ENCODE measurements at regions not wholly inside any gene's neighbourhood (a gene's known extent, or its start where the extent isn't known, plus 50 kb on each side); places are given as distances from the start of the nearest gene placed in this dataset.
"Not testable (repeated sequence)": the region's sequence is repeated elsewhere in the genome, so short reads cannot be mapped to it uniquely, and the experiment has no call there.

DNA sequence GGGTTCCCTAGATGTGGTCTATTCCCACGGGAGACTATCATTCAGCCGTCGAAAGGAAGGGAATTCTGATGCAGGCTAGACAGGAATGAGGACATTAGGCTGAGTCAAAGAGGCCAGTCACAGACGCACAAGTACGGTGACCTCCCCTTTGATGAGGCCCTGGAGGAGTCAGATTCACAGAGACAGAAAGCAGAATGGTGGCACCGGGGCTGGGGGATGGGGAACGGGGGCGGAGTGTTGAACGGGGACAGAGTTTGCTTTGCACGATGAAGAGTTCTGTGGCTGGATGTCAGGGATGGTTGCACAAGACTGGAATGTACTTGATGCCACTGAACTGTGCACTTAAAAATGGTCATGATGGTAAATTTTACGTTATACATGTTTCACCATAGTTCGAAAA is 3983.1 kb upstream of the TPTE start:
- intact Hi-C loops (cut with DNase I; ENCODE audit: low total_unique reads); H3K4me3 ChIP-seq; H3K27me3 ChIP-seq; in situ Hi-C loops (cut with MboI; ENCODE audit: low sequenced_read_pairs in 4 of 4); H3K27ac ChIP-seq; ATAC-seq; H3K36me3 ChIP-seq; H3K4me1 ChIP-seq; H3K9me3 ChIP-seq; DNase-seq: not testable (repeated sequence)

DNA sequence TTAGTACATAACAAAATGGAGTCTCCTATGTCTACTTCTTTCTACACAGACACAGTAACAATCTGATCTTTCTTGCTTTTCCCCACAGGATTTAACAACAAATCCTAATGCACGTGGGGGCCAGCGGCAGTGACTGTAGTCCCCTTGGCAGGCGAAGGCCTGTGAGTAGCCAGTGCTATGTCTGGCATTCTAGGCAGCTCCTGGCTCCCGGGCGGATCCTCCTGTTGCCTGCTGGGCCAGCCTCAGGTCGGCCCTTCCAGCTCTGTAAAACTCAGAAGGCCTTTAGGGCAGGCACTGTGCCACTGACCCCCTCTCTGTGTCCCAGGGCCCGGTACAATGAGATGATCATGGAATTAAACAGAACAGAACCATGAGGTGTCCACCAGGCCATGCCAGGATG is 3981.7 kb upstream of the TPTE start:
- H3K4me3 ChIP-seq; H3K27ac ChIP-seq; ATAC-seq; H3K27me3 ChIP-seq; intact Hi-C loops (cut with DNase I; ENCODE audit: low total_unique reads); DNase-seq; H3K9me3 ChIP-seq; H3K4me1 ChIP-seq; in situ Hi-C loops (cut with MboI; ENCODE audit: low sequenced_read_pairs in 4 of 4); H3K36me3 ChIP-seq: not testable (repeated sequence)

DNA sequence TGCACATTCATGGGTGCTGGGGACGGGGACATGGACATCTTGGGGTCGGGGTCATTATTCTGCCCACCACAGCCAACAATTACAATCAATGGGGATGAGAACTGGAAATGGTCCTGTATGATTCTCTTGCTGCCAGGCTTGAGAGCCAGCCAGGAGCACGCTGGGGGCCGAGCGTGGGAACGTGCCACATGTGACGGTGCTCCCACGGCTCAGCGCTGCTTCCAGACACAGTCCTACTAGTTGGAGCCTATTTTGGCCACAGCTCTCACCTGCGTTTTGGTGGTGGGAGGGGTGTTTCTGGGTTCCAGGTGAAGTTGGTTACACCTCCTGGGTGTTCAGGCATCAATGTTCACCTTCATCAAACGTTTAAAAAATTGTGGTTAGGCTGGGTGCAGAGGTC is 3980.3 kb upstream of the TPTE start:
- H3K9me3 ChIP-seq; H3K4me3 ChIP-seq; ATAC-seq; H3K36me3 ChIP-seq; DNase-seq; in situ Hi-C loops (cut with MboI; ENCODE audit: low sequenced_read_pairs in 4 of 4); H3K4me1 ChIP-seq; intact Hi-C loops (cut with DNase I; ENCODE audit: low total_unique reads); H3K27ac ChIP-seq; H3K27me3 ChIP-seq: not testable (repeated sequence)

DNA sequence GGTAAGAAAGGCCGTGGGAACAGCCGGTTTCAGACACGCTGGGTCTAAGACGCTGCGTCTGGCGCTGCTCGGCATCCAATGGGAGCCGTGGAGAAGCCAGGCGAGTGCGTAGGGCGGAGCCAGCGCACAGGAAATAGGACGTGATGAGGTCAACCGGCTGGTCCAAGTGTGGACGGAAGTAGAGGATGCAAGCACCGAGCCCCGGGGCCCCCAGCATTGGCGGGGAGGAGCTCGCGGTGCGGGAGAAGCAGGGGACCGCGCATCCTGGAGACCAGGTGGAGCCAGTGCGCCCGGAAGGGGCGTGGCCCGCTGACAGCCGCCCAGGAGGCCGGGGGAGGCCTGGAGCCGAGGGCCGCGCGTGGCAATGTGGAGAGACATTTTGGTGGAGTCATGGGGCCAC is 3976.1 kb upstream of the TPTE start:
- H3K4me3 ChIP-seq; in situ Hi-C loops (cut with MboI; ENCODE audit: low sequenced_read_pairs in 4 of 4); H3K27ac ChIP-seq; ATAC-seq; H3K9me3 ChIP-seq; DNase-seq; intact Hi-C loops (cut with DNase I; ENCODE audit: low total_unique reads); H3K4me1 ChIP-seq; H3K27me3 ChIP-seq; H3K36me3 ChIP-seq: not testable (repeated sequence)

DNA sequence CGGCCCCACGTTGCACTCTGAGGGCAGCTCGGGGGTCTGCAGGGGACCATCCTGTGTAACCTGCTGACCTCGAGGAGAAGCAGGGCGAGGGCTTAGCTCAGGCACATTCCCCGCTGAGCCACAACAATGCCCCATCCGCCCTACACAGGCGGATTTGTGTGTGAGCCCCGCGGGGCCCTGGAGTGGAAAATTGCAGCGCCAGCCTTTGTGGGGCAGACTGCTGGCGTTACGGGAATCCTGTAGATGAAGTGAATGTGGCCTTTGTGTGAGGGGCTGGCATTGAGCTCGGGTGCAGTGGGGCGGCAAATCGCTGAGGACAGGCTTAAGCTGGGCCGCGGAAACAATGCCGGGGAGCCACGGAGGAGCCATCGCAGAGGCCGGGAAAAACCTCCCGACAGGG is 3970.3 kb upstream of the TPTE start:
- H3K27ac ChIP-seq; ATAC-seq; H3K4me1 ChIP-seq; DNase-seq; H3K4me3 ChIP-seq; intact Hi-C loops (cut with DNase I; ENCODE audit: low total_unique reads); in situ Hi-C loops (cut with MboI; ENCODE audit: low sequenced_read_pairs in 4 of 4); H3K27me3 ChIP-seq; H3K36me3 ChIP-seq; H3K9me3 ChIP-seq: not testable (repeated sequence)

DNA sequence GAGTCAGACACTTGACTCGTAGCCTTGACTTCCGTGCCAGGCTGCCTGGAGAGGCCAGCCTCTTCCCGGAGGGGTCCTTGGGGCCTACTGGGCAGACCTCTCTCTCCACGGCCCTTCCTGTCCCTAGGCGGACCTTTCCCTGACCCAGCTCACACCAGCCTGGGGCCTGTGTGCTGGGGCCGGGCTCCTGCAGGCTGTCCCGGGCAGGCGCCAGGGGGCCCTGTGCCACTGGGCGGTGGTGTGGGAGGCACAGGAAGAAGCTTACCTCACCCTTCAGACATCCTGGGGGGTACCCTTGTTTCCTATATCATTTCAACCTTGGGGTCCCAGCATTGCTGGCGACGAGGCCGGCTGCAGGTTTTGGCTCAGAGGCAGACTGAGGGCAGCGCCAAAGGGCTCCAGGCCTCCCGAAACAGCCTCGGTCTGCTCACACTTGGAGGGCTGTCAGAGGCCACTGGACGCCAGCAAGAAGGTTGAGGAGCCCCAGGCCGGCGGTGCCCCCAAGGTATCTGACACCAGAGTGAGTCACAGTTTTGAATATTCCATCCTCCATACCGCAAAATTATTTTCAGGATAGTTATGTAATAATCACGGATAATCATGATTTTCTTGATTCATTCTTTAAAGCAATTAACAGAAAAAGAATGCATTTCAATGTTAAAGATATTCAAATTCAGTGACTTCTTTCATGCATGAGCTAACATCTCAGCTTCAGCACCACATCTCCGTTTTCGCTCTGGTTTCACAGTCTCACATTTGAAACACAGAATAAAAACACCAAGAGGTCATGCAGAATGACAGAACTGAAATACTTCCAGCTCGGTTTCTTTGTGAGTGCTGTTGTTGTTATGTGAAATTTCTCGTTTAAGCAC is 3967.6 kb upstream of the TPTE start:
- in situ Hi-C loops (cut with MboI; ENCODE audit: low sequenced_read_pairs in 4 of 4); H3K9me3 ChIP-seq; H3K36me3 ChIP-seq; H3K4me1 ChIP-seq; DNase-seq; H3K27ac ChIP-seq; ATAC-seq; H3K27me3 ChIP-seq; H3K4me3 ChIP-seq; intact Hi-C loops (cut with DNase I; ENCODE audit: low total_unique reads): not testable (repeated sequence)

DNA sequence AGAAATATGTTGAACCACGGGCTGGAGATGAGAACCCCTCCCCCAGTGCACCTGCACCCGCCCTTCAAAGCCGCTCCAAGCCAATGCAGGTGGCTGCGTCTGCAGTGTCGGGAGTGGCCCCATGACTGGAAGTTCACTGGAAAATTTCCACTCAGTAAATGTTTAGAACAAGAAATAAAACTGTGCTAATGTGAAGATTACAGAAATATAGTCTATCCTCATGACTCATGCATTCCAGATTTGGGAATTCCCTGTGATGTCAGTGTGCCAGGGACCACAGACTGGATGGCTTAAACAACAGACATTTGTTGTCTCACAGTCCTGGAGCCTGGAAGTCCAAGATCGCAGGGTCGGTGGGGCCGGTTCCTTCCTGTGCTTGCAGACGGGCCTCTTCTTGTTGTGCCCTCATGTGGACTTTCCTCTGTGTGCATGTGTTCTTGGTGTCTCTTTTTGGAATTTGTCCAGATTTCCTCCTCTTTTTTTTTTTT is 3967.0 kb upstream of the TPTE start:
- H3K27ac ChIP-seq; H3K27me3 ChIP-seq; DNase-seq; H3K4me3 ChIP-seq; intact Hi-C loops (cut with DNase I; ENCODE audit: low total_unique reads); in situ Hi-C loops (cut with MboI; ENCODE audit: low sequenced_read_pairs in 4 of 4); H3K36me3 ChIP-seq; H3K4me1 ChIP-seq; H3K9me3 ChIP-seq: not testable (repeated sequence)
- peak in 1 of 2 donors; percentile 33 for ATAC-seq

DNA sequence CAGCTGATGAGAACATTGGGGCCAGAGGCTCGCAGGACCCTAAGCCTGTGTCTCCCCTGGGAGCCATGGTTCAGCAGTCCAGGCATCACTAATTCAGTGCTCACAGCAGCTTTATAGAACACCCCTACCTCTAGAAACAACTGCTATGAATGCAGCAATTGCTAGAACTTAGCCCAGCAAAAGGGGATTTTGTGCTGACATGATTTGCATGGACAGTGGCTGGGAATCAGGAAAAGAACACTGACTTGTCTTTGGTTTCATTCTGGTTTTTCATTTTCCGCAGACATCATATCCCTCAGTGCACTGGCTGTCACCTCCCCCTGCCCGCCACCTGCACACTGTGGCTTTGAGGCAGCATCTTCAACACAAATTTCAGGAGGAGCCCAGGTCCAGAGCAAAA is 3964.9 kb upstream of the TPTE start:
- H3K9me3 ChIP-seq; H3K27ac ChIP-seq; in situ Hi-C loops (cut with MboI; ENCODE audit: low sequenced_read_pairs in 4 of 4); H3K27me3 ChIP-seq; DNase-seq; H3K36me3 ChIP-seq; H3K4me1 ChIP-seq; intact Hi-C loops (cut with DNase I; ENCODE audit: low total_unique reads); H3K4me3 ChIP-seq; ATAC-seq: not testable (repeated sequence)

DNA sequence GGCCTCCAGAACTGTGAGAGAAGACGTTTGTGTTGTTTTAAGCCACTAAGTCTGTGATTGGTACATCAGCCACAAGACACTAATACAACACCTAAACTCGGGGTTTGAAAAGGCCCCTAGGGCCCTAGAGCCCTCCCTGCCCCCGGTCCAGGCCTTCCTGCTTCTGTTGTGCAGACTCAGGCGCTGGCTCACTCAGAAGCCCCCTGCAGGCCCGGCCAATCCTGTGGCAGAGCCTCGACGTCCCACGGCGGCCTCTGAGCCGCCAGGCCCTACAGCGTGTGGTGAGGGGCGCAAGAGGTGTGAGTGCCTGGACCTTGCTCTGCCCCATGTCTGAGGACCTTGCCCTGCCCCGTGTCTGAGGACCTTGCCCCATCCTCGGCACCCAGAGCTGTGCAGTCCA is 3964.0 kb upstream of the TPTE start:
- DNase-seq; H3K9me3 ChIP-seq; H3K4me1 ChIP-seq; intact Hi-C loops (cut with DNase I; ENCODE audit: low total_unique reads); H3K36me3 ChIP-seq; ATAC-seq; in situ Hi-C loops (cut with MboI; ENCODE audit: low sequenced_read_pairs in 4 of 4); H3K27ac ChIP-seq; H3K27me3 ChIP-seq; H3K4me3 ChIP-seq: not testable (repeated sequence)

DNA sequence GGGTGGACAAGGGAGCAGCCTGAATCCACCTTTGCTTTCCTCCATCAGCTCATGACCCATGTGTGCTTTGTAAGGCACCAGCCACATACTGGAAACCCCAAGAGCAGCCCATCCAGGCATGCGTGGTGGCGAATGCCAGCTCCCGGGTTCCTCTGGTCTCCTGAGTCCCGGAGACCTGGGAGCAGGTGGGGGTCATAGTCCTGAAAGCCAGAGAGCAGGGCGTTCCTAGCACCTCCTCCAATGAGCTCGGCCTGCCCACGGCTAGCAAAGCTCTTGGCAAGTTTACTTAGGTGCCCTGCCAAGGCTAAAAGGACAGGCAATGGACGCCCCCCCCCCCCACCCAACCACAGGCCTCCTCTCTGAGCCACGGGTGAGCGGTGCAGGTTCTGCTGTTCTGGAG is 3960.2 kb upstream of the TPTE start:
- H3K4me3 ChIP-seq; in situ Hi-C loops (cut with MboI; ENCODE audit: low sequenced_read_pairs in 4 of 4); intact Hi-C loops (cut with DNase I; ENCODE audit: low total_unique reads); H3K27me3 ChIP-seq; H3K36me3 ChIP-seq; H3K4me1 ChIP-seq; DNase-seq; H3K9me3 ChIP-seq; H3K27ac ChIP-seq; ATAC-seq: not testable (repeated sequence)

DNA sequence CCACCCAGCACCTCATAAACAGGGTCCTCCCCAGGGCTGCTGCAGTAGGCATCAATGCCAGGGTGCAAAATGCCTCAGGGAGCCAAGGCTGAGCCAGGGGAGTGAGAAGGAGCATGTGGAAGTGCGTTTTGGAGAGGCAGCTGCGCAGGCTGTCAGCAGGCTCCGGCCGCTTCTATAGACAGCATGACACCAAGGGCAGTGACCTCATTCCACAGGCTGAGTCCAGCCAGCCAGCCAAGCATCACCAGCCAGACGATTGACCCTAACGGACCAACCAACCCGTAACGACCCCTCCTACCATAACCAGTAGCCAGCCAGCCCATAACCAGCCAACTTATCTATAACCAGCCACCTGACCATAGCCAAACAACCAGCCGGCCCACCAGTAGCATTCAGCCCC is 3959.8 kb upstream of the TPTE start:
- H3K27ac ChIP-seq; H3K27me3 ChIP-seq; H3K4me1 ChIP-seq; in situ Hi-C loops (cut with MboI; ENCODE audit: low sequenced_read_pairs in 4 of 4); DNase-seq; H3K9me3 ChIP-seq; ATAC-seq; H3K36me3 ChIP-seq; intact Hi-C loops (cut with DNase I; ENCODE audit: low total_unique reads); H3K4me3 ChIP-seq: not testable (repeated sequence)

DNA sequence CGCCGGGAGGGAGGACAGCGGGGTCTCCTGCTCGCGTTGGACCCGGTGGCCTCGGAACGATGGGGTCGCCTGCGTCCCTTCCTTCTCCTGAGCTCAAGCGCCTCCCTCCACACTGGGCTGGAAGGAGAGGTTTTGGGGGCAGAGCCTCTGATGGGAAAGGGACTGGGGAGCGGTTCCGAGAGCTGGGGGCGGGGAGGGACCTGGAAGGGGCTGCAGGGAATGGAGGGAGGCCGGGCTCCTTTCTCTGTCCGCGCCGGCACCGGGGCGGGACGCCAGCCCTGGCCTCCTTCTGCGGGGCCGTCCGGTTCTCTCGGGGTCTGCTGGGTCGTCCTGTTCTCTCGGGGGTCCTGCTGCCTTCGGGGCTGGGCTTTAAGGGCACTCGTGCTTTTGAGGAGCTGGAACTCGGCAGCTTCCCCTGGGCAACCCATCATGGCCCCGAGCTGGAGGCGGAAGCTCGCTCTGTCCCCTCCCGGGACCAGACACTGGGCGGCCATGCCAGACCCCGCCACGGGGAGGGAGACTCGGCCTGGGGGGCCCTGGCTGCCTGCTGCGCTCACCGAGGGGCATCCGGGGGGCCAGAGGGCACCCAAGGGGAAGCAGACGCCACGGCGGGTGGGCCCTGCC is 3956.7 kb upstream of the TPTE start:
- in situ Hi-C loops (cut with MboI; ENCODE audit: low sequenced_read_pairs in 4 of 4); H3K4me1 ChIP-seq; ATAC-seq; intact Hi-C loops (cut with DNase I; ENCODE audit: low total_unique reads); H3K36me3 ChIP-seq; H3K9me3 ChIP-seq; H3K27ac ChIP-seq; H3K27me3 ChIP-seq: not testable (repeated sequence)
- peak overlapping the region in 1 of 4 donors; percentile 18 for H3K4me3 ChIP-seq
- peak in 1 of 2 donors; percentile 1 for DNase-seq
